CD14-positive monocyte (primary cell): ENCODE measurements at regions not wholly inside any gene's neighbourhood (a gene's known extent, or its start where the extent isn't known, plus 50 kb on each side); places are given as distances from the start of the nearest gene placed in this dataset.

Experiments
- DNase-seq, 3 donors: peaks; one replicate each; pipeline ENCODE4 v3.0.0-alpha.2; 2011 to 2022
- H2AFZ ChIP-seq: 2 replicates; pipeline ENCODE4 v1.6.0; 2012; ENCODE audit warnings: mild to moderate bottlenecking, low read depth, low read length, inconsistent platforms; ENCODE audit not compliant: insufficient read depth, poor library complexity, severe bottlenecking
- H3K27ac ChIP-seq, 2 donors: 1 replicate in 1 of 2; 2 replicates in 1 of 2; pipeline ENCODE4 v1.5.1; 2012 to 2013; ENCODE audit warnings: low read length in 2 of 2, control low read depth in 1 of 2, inconsistent platforms in 1 of 2, low read depth in 1 of 2, mild to moderate bottlenecking in 1 of 2
- H3K27me3 ChIP-seq, 2 donors: one replicate each; pipeline versions ENCODE4 v1.6.0 to v1.6.1; 2011 to 2013; ENCODE audit warnings: low read length in 2 of 2; ENCODE audit not compliant: control insufficient read depth in 2 of 2, insufficient read depth in 2 of 2
- H3K36me3 ChIP-seq, 2 donors: replicated peaks in 1 of 2; 1 replicate in 1 of 2; 2 replicates in 1 of 2; pipeline versions ENCODE4 v1.5.1 to v1.6.1; 2012 to 2013; ENCODE audit warnings: low read length in 2 of 2, control low read depth in 1 of 2, inconsistent platforms in 1 of 2, mild to moderate bottlenecking in 1 of 2; ENCODE audit not compliant: insufficient read depth in 2 of 2, control insufficient read depth in 1 of 2
- H3K4me1 ChIP-seq, 2 donors: 1 replicate in 1 of 2; 2 replicates in 1 of 2; pipeline versions ENCODE4 v1.5.1 to v1.6.1; 2012 to 2013; ENCODE audit warnings: low read length in 2 of 2, control low read depth in 1 of 2, inconsistent platforms in 1 of 2, mild to moderate bottlenecking in 1 of 2, moderate library complexity in 1 of 2; ENCODE audit not compliant: insufficient read depth in 2 of 2, control insufficient read depth in 1 of 2
- H3K4me2 ChIP-seq: replicated peaks from 2 replicates; pipeline ENCODE3; 2012; ENCODE audit warnings: low read length, moderate library complexity, mild to moderate bottlenecking; ENCODE audit not compliant: poor library complexity, severe bottlenecking; ENCODE audit errors: extremely low read depth
- H3K4me3 ChIP-seq, 3 experiments: fragments of 200-600 bp in 1 of 3; sonication (generic) in 1 of 3; replicated peaks in 1 of 3; 1 replicate in 2 of 3; 2 replicates in 1 of 3; pipeline ENCODE4 v1.5.1; 2011 to 2013; ENCODE audit warnings: low read length in 3 of 3, mild to moderate bottlenecking in 3 of 3, control low read depth in 2 of 3, low read depth in 2 of 3, inconsistent platforms in 1 of 3, moderate library complexity in 1 of 3
- H3K79me2 ChIP-seq: 2 replicates; pipeline ENCODE4 v1.6.0; 2012; ENCODE audit warnings: mild to moderate bottlenecking, control low read depth, inconsistent platforms, low read length, moderate library complexity; ENCODE audit not compliant: insufficient read depth
- H3K9ac ChIP-seq: 2 replicates; pipeline ENCODE4 v1.6.0; 2017; ENCODE audit warnings: low read length, mild to moderate bottlenecking; ENCODE audit not compliant: insufficient read depth, poor library complexity, severe bottlenecking
- H3K9me3 ChIP-seq, 2 donors: replicated peaks in 1 of 2; 1 replicate in 1 of 2; 2 replicates in 1 of 2; pipeline versions ENCODE4 v1.5.1 to v1.6.1; 2012 to 2013; ENCODE audit warnings: low read length in 2 of 2, control low read depth in 1 of 2; ENCODE audit not compliant: control insufficient read depth in 1 of 2, insufficient read depth in 1 of 2
- H4K20me1 ChIP-seq: 2 replicates; pipeline ENCODE4 v1.6.0; 2012; ENCODE audit warnings: mild to moderate bottlenecking, low read length, control low read depth, moderate library complexity; ENCODE audit not compliant: insufficient read depth
- H3K27ac Mint-ChIP-seq, 7 donors: one replicate each; pipeline ENCODE4 v1.8.0; 2020; ENCODE audit warnings: mild to moderate bottlenecking in 7 of 7, mixed read lengths in 7 of 7, moderate library complexity in 6 of 7, inconsistent platforms in 2 of 7
- H3K27me3 Mint-ChIP-seq, 3 donors: one replicate each; pipeline ENCODE4 v1.8.0; 2021 to 2022; ENCODE audit warnings: low read depth in 3 of 3, mild to moderate bottlenecking in 3 of 3, mixed read lengths in 3 of 3, moderate library complexity in 3 of 3, inconsistent platforms in 1 of 3
- H3K36me3 Mint-ChIP-seq, 2 donors: one replicate each; pipeline ENCODE4 v1.8.0; 2020; ENCODE audit warnings: mixed read lengths in 2 of 2, inconsistent platforms in 1 of 2, mild to moderate bottlenecking in 1 of 2
- H3K4me1 Mint-ChIP-seq: one replicate; pipeline ENCODE4 v1.8.0; 2020; ENCODE audit warnings: mild to moderate bottlenecking, mixed read lengths
- H3K4me3 Mint-ChIP-seq, 2 donors: one replicate each; pipeline ENCODE4 v1.8.0; 2020; ENCODE audit warnings: mild to moderate bottlenecking in 2 of 2, mixed read lengths in 2 of 2, moderate library complexity in 1 of 2
- H3K9me3 Mint-ChIP-seq, 7 donors: one replicate each; pipeline ENCODE4 v1.8.0; 2020 to 2022; ENCODE audit warnings: mixed read lengths in 7 of 7, mild to moderate bottlenecking in 6 of 7, moderate library complexity in 6 of 7, inconsistent platforms in 2 of 7
- WGBS: methylation state at CpG from one replicate; pipeline ENCODE4 v1.1.5; 2013; ENCODE audit warnings: missing lambda C conversion rate; ENCODE audit not compliant: insufficient coverage; 5-methylcytosine and 5-hydroxymethylcytosine counted together
- intact Hi-C, 2 donors: fragments of 100-400 bp; cut with micrococcal nuclease; formaldehyde crosslinking; loops; one replicate each; pipeline versions ENCODE4 v1.15.0 to v1.15.1; 2023
- TF ChIP-seq, protein P1 (sequence below): fragments of 200-600 bp; IDR thresholded peaks from one replicate; pipeline ENCODE4 v1.8.0; 2022; ENCODE audit warnings: antibody characterized with exemption, mild to moderate bottlenecking

- H3K4me1 ChIP-seq: no peaks in the 10 kb centered on the region
- H3K79me2 ChIP-seq: no peaks in the 10 kb centered on the region
- Mint-ChIP-seq H3K4me1 (no peaks in the 10 kb centered on the region), H3K27ac (no peak overlapping the region), H3K4me3 (no peak overlapping the region), H3K36me3 (no peaks in the 10 kb centered on the region), H3K27me3 (peaks cover 0 to 3% (median 0%) of the 10 kb centered on the region in 3 donors), H3K9me3 (peaks cover 2 to 13% (median 8%) of the 10 kb centered on the region in 7 donors)
- H3K36me3 ChIP-seq: no peaks in the 10 kb centered on the region
- TF ChIP-seq, protein P1, sequence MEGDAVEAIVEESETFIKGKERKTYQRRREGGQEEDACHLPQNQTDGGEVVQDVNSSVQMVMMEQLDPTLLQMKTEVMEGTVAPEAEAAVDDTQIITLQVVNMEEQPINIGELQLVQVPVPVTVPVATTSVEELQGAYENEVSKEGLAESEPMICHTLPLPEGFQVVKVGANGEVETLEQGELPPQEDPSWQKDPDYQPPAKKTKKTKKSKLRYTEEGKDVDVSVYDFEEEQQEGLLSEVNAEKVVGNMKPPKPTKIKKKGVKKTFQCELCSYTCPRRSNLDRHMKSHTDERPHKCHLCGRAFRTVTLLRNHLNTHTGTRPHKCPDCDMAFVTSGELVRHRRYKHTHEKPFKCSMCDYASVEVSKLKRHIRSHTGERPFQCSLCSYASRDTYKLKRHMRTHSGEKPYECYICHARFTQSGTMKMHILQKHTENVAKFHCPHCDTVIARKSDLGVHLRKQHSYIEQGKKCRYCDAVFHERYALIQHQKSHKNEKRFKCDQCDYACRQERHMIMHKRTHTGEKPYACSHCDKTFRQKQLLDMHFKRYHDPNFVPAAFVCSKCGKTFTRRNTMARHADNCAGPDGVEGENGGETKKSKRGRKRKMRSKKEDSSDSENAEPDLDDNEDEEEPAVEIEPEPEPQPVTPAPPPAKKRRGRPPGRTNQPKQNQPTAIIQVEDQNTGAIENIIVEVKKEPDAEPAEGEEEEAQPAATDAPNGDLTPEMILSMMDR: no peak
- no peak overlapping the region for H3K9ac ChIP-seq
- intact Hi-C loops: no loop called here
- no peak overlapping the region for H3K27ac ChIP-seq
- no peaks in the 10 kb centered on the region for H3K27me3 ChIP-seq
- DNase-seq: no peak
- no peak overlapping the region for H3K4me3 ChIP-seq
- H3K4me2 ChIP-seq: no peak overlapping the region
- H4K20me1 ChIP-seq: no peaks in the 10 kb centered on the region
- peaks cover 0 to 8% of the 10 kb centered on the region in 2 donors for H3K9me3 ChIP-seq
- 90% methylated on average over 2 of the region's 4 CpGs for WGBS
- H2AFZ ChIP-seq: no peak overlapping the region
Measured at GRCh38 chr3:64909757-64910467, 222.1 kb upstream of the ADAMTS9 start.

- Histone ChIP-seq H3K27me3 (no peaks in the 10 kb centered on the region), H2AFZ (no peak overlapping the region), H4K20me1 (no peaks in the 10 kb centered on the region), H3K4me1 (no peaks in the 10 kb centered on the region), H3K9me3 (peaks cover 0 to 13% of the 10 kb centered on the region in 2 donors), H3K79me2 (no peaks in the 10 kb centered on the region), H3K27ac (no peak overlapping the region), H3K9ac (no peak overlapping the region), H3K4me3 (no peak overlapping the region), H3K4me2 (no peak overlapping the region), H3K36me3 (no peaks in the 10 kb centered on the region)
- Mint-ChIP-seq H3K27me3 (peaks cover 0 to 3% (median 0%) of the 10 kb centered on the region in 3 donors), H3K4me1 (no peaks in the 10 kb centered on the region), H3K9me3 (peaks cover 2 to 18% (median 8%) of the 10 kb centered on the region in 7 donors), H3K4me3 (no peak overlapping the region), H3K36me3 (no peaks in the 10 kb centered on the region), H3K27ac (no peak overlapping the region)
- intact Hi-C loops: no loop called here
- WGBS: 92% methylated on average over 4 of the region's 8 CpGs
- TF ChIP-seq, protein P1: no peak
- DNase-seq: no peak
Measured at GRCh38 chr3:64909011-64909410, 221.2 kb upstream of the ADAMTS9 start.
